SK-N-SH (cell line): ENCODE measurements at regions not wholly inside any gene's neighbourhood (a gene's known extent, or its start where the extent isn't known, plus 50 kb on each side); places are given as distances from the start of the nearest gene placed in this dataset.
"Not testable (repeated sequence)": the region's sequence is repeated elsewhere in the genome, so short reads cannot be mapped to it uniquely, and the experiment has no call there.

Source experiments
- CTCF ChIA-PET: fragments of 300-600, 350-600 bp; formaldehyde crosslinking; extraction: SDS; loops from one replicate; lab custom pipeline; 2021; lab: Yijun Ruan, JAX
- POLR2A ChIA-PET: fragments of 350-600 bp; sonication (Branson Sonifier 250); formaldehyde crosslinking; extraction: SDS; loops from one replicate; lab custom pipeline; 2020; ENCODE audit warnings: antibody characterized with exemption, inconsistent platforms; lab: Yijun Ruan, JAX
- DNase-seq: peaks from one replicate; pipeline ENCODE4 v3.0.0; 2012
- H2AFZ ChIP-seq: fragments of 200-600 bp; sonication (generic); 2 replicates; pipeline ENCODE4 v1.8.1; 2016; ENCODE audit warnings: antibody characterized with exemption, mild to moderate bottlenecking, low read depth
- H3F3A ChIP-seq: fragments of 200-600 bp; sonication (generic); replicated peaks from 2 replicates; pipeline ENCODE3; 2016; ENCODE audit warnings: antibody characterized with exemption, mild to moderate bottlenecking; ENCODE audit not compliant: insufficient read depth
- H3K27ac ChIP-seq, 2 experiments: fragments of 200-500 bp in 1 of 2; fragments of 200-600 bp in 1 of 2; sonication (Bioruptor generic) in 1 of 2; sonication (generic), shearing (Covaris generic) in 1 of 2; 2 replicates each; pipeline versions ENCODE4 v1.5.1 to v1.6.1; 2014 to 2016; ENCODE audit warnings: low read depth in 2 of 2, inconsistent platforms in 1 of 2, low read length in 1 of 2, mild to moderate bottlenecking in 1 of 2, mixed read lengths in 1 of 2
- H3K27me3 ChIP-seq: fragments of 200-600 bp; sonication (generic), shearing (Covaris generic); 2 replicates; pipeline ENCODE4 v1.6.1; 2016; ENCODE audit warnings: mixed run types; ENCODE audit not compliant: insufficient read depth
- H3K36me3 ChIP-seq, 2 experiments: fragments of 200-500 bp in 1 of 2; fragments of 200-600 bp in 1 of 2; sonication (Bioruptor generic) in 1 of 2; sonication (generic) in 1 of 2; replicated peaks in 1 of 2; 2 replicates each; pipeline versions ENCODE3 to v1.5.1; 2014 to 2016; ENCODE audit warnings: low read length in 1 of 2, mild to moderate bottlenecking in 1 of 2; ENCODE audit not compliant: insufficient read depth in 2 of 2, control insufficient read depth in 1 of 2
- H3K4me1 ChIP-seq, 2 experiments: fragments of 200-500 bp in 1 of 2; fragments of 200-600 bp in 1 of 2; sonication (Bioruptor generic) in 1 of 2; sonication (generic), shearing (Covaris generic) in 1 of 2; 2 replicates each; pipeline versions ENCODE4 v1.5.1 to v1.6.1; 2014 to 2016; ENCODE audit warnings: low read depth in 1 of 2, low read length in 1 of 2, mixed run types in 1 of 2; ENCODE audit not compliant: insufficient read depth in 2 of 2, control insufficient read depth in 1 of 2
- H3K4me2 ChIP-seq: fragments of 200-600 bp; sonication (generic), shearing (Covaris generic); 2 replicates; pipeline ENCODE4 v1.6.1; 2017; ENCODE audit warnings: mixed run types
- H3K4me3 ChIP-seq, 2 experiments: fragments of 200-500 bp in 1 of 2; fragments of 200-600 bp in 1 of 2; sonication (Bioruptor generic) in 1 of 2; sonication (generic), shearing (Covaris generic) in 1 of 2; 2 replicates each; pipeline versions ENCODE4 v1.5.1 to v1.8.1; 2014 to 2016; ENCODE audit warnings: low read depth in 2 of 2, inconsistent platforms in 1 of 2, low read length in 1 of 2, mild to moderate bottlenecking in 1 of 2, mixed read lengths in 1 of 2, moderate library complexity in 1 of 2
- H3K79me2 ChIP-seq: fragments of 200-600 bp; sonication (generic); 2 replicates; pipeline ENCODE4 v1.8.1; 2017; ENCODE audit warnings: mild to moderate bottlenecking; ENCODE audit not compliant: insufficient read depth
- H3K9ac ChIP-seq: fragments of 200-600 bp; sonication (generic); 2 replicates; pipeline ENCODE4 v1.6.1; 2017; ENCODE audit warnings: mixed run types
- H3K9me2 ChIP-seq: fragments of 200-600 bp; sonication (generic); 2 replicates; pipeline ENCODE4 v1.6.1; 2017; ENCODE audit warnings: mixed run types
- H3K9me3 ChIP-seq: fragments of 200-600 bp; sonication (generic); 2 replicates; pipeline ENCODE4 v1.6.1; 2017; ENCODE audit warnings: mixed run types, mild to moderate bottlenecking, moderate library complexity
- H4K20me1 ChIP-seq: fragments of 200-600 bp; sonication (generic); 2 replicates; pipeline ENCODE4 v1.6.1; 2017; ENCODE audit warnings: mild to moderate bottlenecking, mixed run types; ENCODE audit not compliant: insufficient read depth
- FOXJ3 ChIP-seq: sonication (generic); formaldehyde crosslinking; IDR thresholded peaks from 2 replicates; pipeline ENCODE4 v1.5.1; 2020; ENCODE audit warnings: mild to moderate bottlenecking, missing genetic modification reagents
- MAX ChIP-seq: IDR thresholded peaks from 2 replicates; pipeline ENCODE4 v1.4.0; 2012; ENCODE audit warnings: low read depth
- MEF2A ChIP-seq: IDR thresholded peaks from 2 replicates; pipeline ENCODE4 v1.4.0; 2012; ENCODE audit warnings: low read depth, borderline replicate concordance
- MXI1 ChIP-seq: IDR thresholded peaks from 2 replicates; pipeline ENCODE4 v1.6.1; 2012; ENCODE audit warnings: mild to moderate bottlenecking, low read depth, low read length, improper control_type of control experiment
- POLR2AphosphoS5 ChIP-seq: IDR thresholded peaks from 2 replicates; pipeline ENCODE4 v1.6.1; 2012; ENCODE audit warnings: low read depth, low read length
- RCOR1 ChIP-seq: fragments of 150-350 bp; IDR thresholded peaks from 2 replicates; pipeline ENCODE4 v1.6.1; 2017; ENCODE audit warnings: antibody characterized with exemption, low read length
- RXRA ChIP-seq: IDR thresholded peaks from 2 replicates; pipeline ENCODE4 v1.4.0; 2012; ENCODE audit warnings: low read depth, mild to moderate bottlenecking, borderline replicate concordance
- SMC3 ChIP-seq: IDR thresholded peaks from 2 replicates; pipeline ENCODE4 v1.6.1; 2012; ENCODE audit warnings: low read depth, low read length, improper control_type of control experiment
- TAF1 ChIP-seq: IDR thresholded peaks from 2 replicates; pipeline ENCODE4 v1.6.1; 2012; ENCODE audit warnings: low read depth, mild to moderate bottlenecking, low read length, moderate library complexity, borderline replicate concordance
- USF2 ChIP-seq: fragments of 150-350 bp; IDR thresholded peaks from 2 replicates; pipeline ENCODE4 v1.6.1; 2017; ENCODE audit warnings: antibody characterized with exemption, low read length, low read depth, borderline replicate concordance
- ZBTB33 ChIP-seq: IDR thresholded peaks from 2 replicates; pipeline ENCODE4 v1.4.0; 2012; ENCODE audit warnings: low read depth, borderline replicate concordance
- whole genome bisulfite sequencing: methylation state at CpG from one replicate; pipeline ENCODE4 v1.1.6; 2017; ENCODE audit warnings: low lambda C conversion rate; 5-methylcytosine and 5-hydroxymethylcytosine counted together

- TF ChIP-seq TAF1, result no peak
- TF ChIP-seq MXI1, result no peak
- TF ChIP-seq RXRA, result no peak
- no peak for TF ChIP-seq SMC3
- no peak for TF ChIP-seq MAX
- TF ChIP-seq ZBTB33, result no peak
- no peak for TF ChIP-seq POLR2AphosphoS5
- no peak for TF ChIP-seq USF2
- no peak for TF ChIP-seq RCOR1
- TF ChIP-seq FOXJ3 (CRISPR knock-in tag), result no peak
- no peak for TF ChIP-seq MEF2A
- Histone ChIP-seq H3K79me2 (no peaks in the 10 kb centered on the region), H3K9me2 (0 out of 2 replicates have a peak, but pooled peaks cover 2% of the 10 kb centered on the region), H3K36me3 (no peaks in the 10 kb centered on the region), H4K20me1 (no peaks in the 10 kb centered on the region), H3F3A (no peaks in the 10 kb centered on the region), H2AFZ (no peak overlapping the region), H3K4me1 (peaks cover 0 to 9% of the 10 kb centered on the region in 2 experiments; a peak in 2 of 4 replicates), H3K27me3 (no peaks in the 10 kb centered on the region), H3K27ac (no peak overlapping the region), H3K9ac (no peak overlapping the region), H3K4me3 (no peak overlapping the region), H3K9me3 (no peaks in the 10 kb centered on the region), H3K4me2 (no peak overlapping the region; the same call in 1 of the 2 replicates)
- 15% methylated on average over 2 of the region's 2 CpGs for whole genome bisulfite sequencing
- CTCF ChIA-PET, result interaction anchor here (0.6 kb wide), 1 partner anchor 539 kb away, joined by 3 read pairs; no protein-coding TSS in a partner anchor
- POLR2A ChIA-PET, result interaction anchor here (0.6 kb wide), 1 partner anchor 350 kb away, joined by 3 read pairs; no protein-coding TSS in a partner anchor
- no peak for DNase-seq
Observed at GRCh38 chr4:188976644-188977115, 837.4 kb downstream of the TRIML1 start.

GRCh38 chr4:188977232-188977631, 838.0 kb downstream of the TRIML1 start:
- H3K27ac ChIP-seq, H3K36me3 ChIP-seq, H3K4me2 ChIP-seq, DNase-seq, H3K9ac ChIP-seq, H3K27me3 ChIP-seq, H4K20me1 ChIP-seq, CTCF ChIA-PET, POLR2A ChIA-PET, H3K4me1 ChIP-seq, H3K9me3 ChIP-seq, H2AFZ ChIP-seq, H3F3A ChIP-seq, H3K79me2 ChIP-seq, H3K4me3 ChIP-seq, H3K9me2 ChIP-seq: not testable (repeated sequence)
- 61% methylated on average over 6 of the region's 6 CpGs for WGBS
